ENCODE measurements at regions not wholly inside any gene's neighbourhood (a gene's known extent, or its start where the extent isn't known, plus 50 kb on each side); places are given as distances from the start of the nearest gene placed in this dataset.

DNA sequence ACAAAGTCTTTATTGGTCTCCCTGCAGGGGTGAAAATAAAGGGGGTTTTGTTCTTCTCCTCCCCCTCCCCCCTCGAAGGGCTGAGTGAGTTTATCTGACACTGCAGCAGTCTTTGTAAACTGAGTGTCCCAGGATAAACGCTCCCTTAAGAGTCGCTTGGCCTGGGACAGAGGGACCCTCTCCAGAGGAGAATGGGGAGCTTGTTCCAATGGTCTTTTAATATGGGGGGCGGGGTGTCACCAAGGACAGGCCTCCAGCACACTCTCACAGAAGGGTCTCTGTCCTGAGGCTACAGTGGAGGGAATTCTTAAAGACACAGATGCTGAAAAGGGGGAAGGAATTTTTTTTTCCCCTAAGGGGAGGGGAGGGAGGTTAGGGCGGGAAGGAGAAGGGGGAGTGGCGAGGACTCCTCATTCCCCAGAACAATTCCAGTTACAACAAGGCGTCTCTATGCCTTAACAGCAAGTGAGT is 455.5 kb downstream of the SOX9 start:
- no peak for DNase-seq
- H3K4me3 Mint-ChIP-seq: no peak overlapping the region
- H3K9me3 Mint-ChIP-seq: no peaks in the 10 kb centered on the region
- no peaks in the 10 kb centered on the region for H3K4me1 Mint-ChIP-seq (ENCODE audit: low read depth)
- H3K27me3 Mint-ChIP-seq (ENCODE audit: low read depth): peaks cover 38% of the 10 kb centered on the region
- H3K27ac Mint-ChIP-seq: no peak overlapping the region
- no peak for ATAC-seq (replicated peaks in 1 of 2)
- H3K36me3 Mint-ChIP-seq (ENCODE audit: insufficient read depth in 2 of 2): no peaks in the 10 kb centered on the region

DNA sequence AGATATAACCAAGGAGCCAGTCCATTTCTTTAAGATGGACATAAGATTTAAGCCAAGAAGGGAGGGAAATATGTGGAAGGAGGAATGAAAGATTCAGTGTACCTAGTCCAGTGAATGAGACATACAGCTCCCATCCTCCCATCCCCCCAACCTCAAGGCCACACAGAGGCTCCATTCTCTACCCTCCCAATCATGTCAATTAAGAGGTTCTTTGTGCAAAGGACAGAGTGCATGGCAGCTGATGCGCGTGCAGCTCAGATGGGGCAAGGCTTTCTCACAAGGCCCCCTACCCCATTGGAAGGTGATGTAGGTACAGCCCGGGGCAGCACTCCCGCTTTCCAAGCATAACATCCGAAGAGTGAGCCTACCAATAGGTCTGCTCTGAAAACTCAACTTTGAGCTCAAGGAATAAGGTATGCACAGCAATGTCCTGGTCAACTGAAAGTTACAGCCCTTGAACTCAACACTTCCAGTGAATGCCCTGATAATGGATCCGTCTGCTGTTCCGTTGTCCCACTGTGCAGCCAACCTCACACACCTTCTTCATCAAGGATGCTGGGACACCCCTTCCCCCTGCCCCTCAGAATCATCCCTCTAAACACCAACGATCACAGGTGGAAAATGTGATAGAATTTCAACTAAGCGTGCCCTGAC is 458.1 kb downstream of the SOX9 start:
- peaks cover 27% of the 10 kb centered on the region for H3K27me3 Mint-ChIP-seq (ENCODE audit: low read depth)
- no peak overlapping the region for H3K27ac Mint-ChIP-seq
- ATAC-seq (replicated peaks in 1 of 2): no peak
- no peak overlapping the region for H3K4me3 Mint-ChIP-seq
- no peak for DNase-seq
- no peaks in the 10 kb centered on the region for H3K36me3 Mint-ChIP-seq (ENCODE audit: insufficient read depth in 2 of 2)
- H3K4me1 Mint-ChIP-seq (ENCODE audit: low read depth): no peaks in the 10 kb centered on the region
- no peaks in the 10 kb centered on the region for H3K9me3 Mint-ChIP-seq

DNA sequence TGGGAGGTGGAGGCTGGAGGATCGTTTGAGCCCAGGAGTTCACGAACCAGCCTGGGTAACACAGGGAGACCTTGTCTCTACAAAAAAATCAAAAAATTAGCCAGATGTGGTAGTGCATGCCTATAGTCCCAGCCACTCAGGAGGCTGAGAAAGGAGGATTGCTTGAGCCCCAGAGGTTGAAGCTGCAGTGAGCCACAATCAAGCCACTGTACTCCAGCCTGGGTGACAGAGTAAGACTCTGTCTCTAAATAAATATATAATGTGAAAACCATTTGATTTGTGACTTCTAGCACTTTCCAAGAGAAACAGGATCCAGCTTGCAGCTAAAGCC is 459.1 kb downstream of the SOX9 start:
- H3K4me3 Mint-ChIP-seq: no peak overlapping the region
- no peak for DNase-seq
- H3K4me1 Mint-ChIP-seq (ENCODE audit: low read depth): no peaks in the 10 kb centered on the region
- H3K36me3 Mint-ChIP-seq (ENCODE audit: insufficient read depth in 2 of 2): no peaks in the 10 kb centered on the region
- no peak overlapping the region for H3K27ac Mint-ChIP-seq
- no peaks in the 10 kb centered on the region for H3K9me3 Mint-ChIP-seq
- no peak for ATAC-seq (replicated peaks in 1 of 2)
- peaks cover 17% of the 10 kb centered on the region for H3K27me3 Mint-ChIP-seq (ENCODE audit: low read depth)

DNA sequence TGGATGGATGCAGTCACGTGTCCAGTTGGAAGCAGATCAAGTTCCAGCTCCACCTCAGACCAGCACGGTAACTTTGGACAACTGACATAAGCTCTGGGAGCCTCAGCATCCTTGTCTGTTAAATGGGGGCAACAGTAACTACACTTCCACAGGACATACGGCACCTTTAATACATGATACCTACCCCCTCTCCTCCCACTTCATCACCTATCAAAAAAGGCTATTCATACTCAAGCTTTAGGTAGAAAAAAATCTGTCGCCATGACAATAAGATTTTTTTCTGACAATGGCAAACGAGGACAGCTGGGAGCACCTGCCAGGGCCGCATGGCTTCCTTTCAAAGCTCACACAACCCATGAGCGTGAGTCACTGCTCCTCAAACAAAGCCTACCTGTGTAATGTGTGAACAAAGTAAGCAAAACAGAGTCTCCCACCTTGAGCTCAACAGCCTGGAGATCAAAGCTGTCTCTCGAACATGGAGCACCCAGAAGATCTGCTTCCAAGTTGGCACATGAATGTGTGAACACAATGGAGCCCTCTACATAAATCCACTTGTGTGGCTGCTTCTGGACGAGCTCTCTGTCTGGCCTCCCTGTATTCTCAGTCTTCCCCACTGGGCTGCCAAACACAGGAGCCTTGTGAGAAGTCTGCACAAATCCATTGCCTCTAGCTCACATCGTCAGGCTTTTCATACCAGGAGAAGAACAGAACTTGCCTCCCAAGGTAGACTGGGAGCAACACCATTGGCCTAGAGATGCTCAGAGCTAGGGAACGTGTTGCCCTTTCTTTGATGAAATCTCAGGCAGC is 459.7 kb downstream of the SOX9 start:
- Mint-ChIP-seq H3K9me3 (no peaks in the 10 kb centered on the region), H3K4me1 (ENCODE audit: low read depth) (no peaks in the 10 kb centered on the region), H3K27me3 (ENCODE audit: low read depth) (peaks cover 16% of the 10 kb centered on the region), H3K36me3 (ENCODE audit: insufficient read depth in 2 of 2) (no peaks in the 10 kb centered on the region), H3K4me3 (no peak overlapping the region), H3K27ac (no peak overlapping the region)
- DNase-seq: no peak
- ATAC-seq (replicated peaks in 1 of 2): no peak

DNA sequence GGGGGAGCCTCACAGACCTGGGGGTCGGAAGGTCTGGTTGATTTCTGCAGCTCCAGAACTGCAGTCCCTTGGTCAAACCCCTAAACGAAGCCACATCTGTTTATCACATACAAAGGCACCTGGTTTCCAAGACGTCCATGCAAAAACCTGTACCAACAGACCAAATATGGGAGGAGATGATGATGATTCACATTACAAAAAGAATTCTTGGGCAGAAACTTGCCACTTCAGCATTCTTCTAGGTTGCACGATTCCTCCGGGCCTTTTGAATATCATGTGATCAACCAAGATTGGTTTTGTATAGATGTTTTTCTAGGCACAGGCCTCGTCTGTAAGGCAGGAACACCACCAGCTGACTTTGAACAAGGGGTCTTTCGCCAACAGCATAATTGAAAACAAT is 466.3 kb downstream of the SOX9 start:
- Mint-ChIP-seq H3K9me3 (no peaks in the 10 kb centered on the region), H3K4me3 (peak overlapping the region in 1 of 2 donors; percentile 27), H3K36me3 (ENCODE audit: insufficient read depth in 2 of 2) (no peaks in the 10 kb centered on the region), H3K4me1 (ENCODE audit: low read depth) (peaks cover 36% of the 10 kb centered on the region), H3K27ac (no peak overlapping the region), H3K27me3 (ENCODE audit: low read depth) (peaks cover 47% of the 10 kb centered on the region)
- DNase-seq: no peak
- no peak for ATAC-seq (replicated peaks in 1 of 2)

DNA sequence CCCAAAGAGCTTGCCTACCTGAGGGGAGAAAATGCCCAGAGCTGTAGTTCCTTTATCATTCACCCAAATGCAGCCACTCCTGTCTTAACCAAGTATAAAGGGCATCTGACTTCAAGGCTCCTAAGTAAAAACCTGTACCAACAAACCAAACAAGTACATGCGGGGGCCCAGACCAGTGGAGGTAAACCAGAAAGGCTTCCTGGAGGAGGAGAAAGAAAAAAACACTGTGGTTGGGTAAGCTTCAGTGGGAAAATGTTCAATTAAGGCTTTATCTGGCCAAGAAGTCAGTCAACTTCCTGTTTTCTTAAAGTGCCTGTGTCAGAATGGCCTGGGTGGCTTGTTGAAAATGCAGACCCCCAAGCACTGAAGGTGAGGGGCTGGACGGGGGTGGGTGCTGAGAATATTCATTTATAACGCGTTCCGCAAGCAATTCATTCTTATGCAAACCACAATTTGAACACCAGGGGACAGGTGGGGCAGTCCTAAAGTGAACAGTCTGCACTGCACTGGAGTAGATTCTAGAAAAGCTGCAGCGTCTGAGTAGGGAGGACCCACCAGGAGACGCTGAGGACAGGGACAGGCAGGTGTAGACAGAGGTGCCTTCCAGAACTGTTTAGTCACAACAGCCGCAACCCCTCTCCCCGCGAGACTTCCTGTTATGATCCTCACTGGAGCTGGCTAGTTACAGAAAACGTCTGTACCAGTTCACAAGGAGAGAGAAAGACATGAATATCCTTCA is 467.1 kb downstream of the SOX9 start:
- peak in 1 of 2 donors; percentile 4 for DNase-seq
- no peaks in the 10 kb centered on the region for H3K9me3 Mint-ChIP-seq
- H3K36me3 Mint-ChIP-seq (ENCODE audit: insufficient read depth in 2 of 2): no peaks in the 10 kb centered on the region

DNA sequence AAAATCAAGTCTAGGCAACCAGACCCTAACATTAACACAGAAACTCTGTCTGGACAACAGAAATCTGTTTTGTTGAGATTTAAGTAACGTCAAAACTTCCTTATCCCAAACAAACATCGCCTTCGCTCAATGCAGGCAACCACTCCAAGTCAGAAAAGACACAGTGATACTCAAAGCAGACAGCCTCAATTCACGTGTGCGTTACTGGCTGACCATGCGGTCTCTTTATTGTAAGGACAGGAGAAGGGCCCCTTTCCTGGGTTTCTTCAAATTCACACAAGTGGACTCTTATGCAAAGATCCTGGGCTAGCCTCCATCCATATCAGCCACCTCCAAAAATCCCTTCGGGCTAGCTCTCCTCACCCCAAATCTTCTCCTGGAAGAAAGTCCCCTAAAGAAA is 467.7 kb downstream of the SOX9 start:
- H3K4me3 Mint-ChIP-seq: peak overlapping the region in 1 of 2 donors; percentile 68
- peaks cover 52% of the 10 kb centered on the region for H3K27me3 Mint-ChIP-seq (ENCODE audit: low read depth)
- H3K27ac Mint-ChIP-seq: no peak overlapping the region

More for the DNA sequence above, 467.1 kb downstream of the SOX9 start:
- Mint-ChIP-seq H3K27ac (peak overlapping the region; percentile 3), H3K4me1 (ENCODE audit: low read depth) (peaks cover 36% of the 10 kb centered on the region), H3K27me3 (ENCODE audit: low read depth) (peaks cover 48% of the 10 kb centered on the region), H3K4me3 (peak overlapping the region in 1 of 2 donors; percentile 68)
- ATAC-seq (replicated peaks in 1 of 2): peak in 1 of 2 donors; percentile 32

DNA sequence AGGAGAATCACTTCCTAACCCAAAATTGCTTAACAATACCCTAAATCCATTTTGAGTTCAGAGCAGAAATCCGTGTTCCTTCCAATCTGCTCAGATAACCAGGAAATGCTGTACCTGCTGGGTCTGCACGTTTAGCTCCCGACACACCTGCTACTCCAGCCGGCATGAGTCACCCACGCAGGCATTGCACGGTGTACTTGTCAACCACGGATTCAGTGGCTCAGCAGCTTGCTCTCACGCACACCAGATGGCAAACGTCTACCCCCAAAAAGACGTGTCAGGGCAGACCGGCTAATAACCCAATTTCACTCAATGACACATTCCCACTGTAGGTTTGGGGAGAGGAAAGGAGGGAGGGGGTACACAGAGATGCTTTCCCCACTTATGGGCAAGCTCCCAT is 468.1 kb downstream of the SOX9 start:
- ATAC-seq (replicated peaks in 1 of 2) (peak in 1 of 2 donors; percentile 20), DNase-seq (peak; percentile 8 to 12)
- H3K9me3 Mint-ChIP-seq: no peaks in the 10 kb centered on the region
- H3K4me3 Mint-ChIP-seq: peak overlapping the region in 1 of 2 donors; percentile 68
- peaks cover 36% of the 10 kb centered on the region for H3K4me1 Mint-ChIP-seq (ENCODE audit: low read depth)
- peaks cover 56% of the 10 kb centered on the region for H3K27me3 Mint-ChIP-seq (ENCODE audit: low read depth)
- no peak overlapping the region for H3K27ac Mint-ChIP-seq
- no peaks in the 10 kb centered on the region for H3K36me3 Mint-ChIP-seq (ENCODE audit: insufficient read depth in 2 of 2)

More for the DNA sequence above, 467.7 kb downstream of the SOX9 start:
- Mint-ChIP-seq H3K4me1 (ENCODE audit: low read depth) (peaks cover 36% of the 10 kb centered on the region), H3K9me3 (no peaks in the 10 kb centered on the region), H3K36me3 (ENCODE audit: insufficient read depth in 2 of 2) (no peaks in the 10 kb centered on the region)
- ATAC-seq (replicated peaks in 1 of 2): no peak
- DNase-seq: no peak

DNA sequence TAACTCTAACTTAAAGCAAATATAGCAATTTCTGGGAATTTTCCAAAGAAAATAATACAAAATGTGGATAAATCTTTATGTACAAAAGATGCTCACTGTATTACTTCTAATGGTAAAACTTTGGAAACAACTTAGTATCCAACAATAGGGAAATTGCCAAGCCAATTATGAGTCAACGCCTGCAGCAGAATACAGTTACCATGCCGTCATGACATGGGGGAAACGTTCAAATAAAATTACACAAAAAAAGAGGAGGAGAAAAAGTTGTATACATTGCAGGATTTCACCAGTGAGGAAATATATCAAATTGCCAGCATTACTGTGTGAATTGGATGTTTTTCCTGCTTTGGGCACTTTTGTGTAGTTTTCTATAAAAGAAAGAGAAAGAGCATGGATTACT is 469.6 kb downstream of the SOX9 start:
- no peak overlapping the region for H3K27ac Mint-ChIP-seq
- H3K27me3 Mint-ChIP-seq (ENCODE audit: low read depth): peaks cover 70% of the 10 kb centered on the region
- ATAC-seq (replicated peaks in 1 of 2) (no peak), DNase-seq (no peak)
- no peaks in the 10 kb centered on the region for H3K36me3 Mint-ChIP-seq (ENCODE audit: insufficient read depth in 2 of 2)
- no peaks in the 10 kb centered on the region for H3K9me3 Mint-ChIP-seq
- H3K4me1 Mint-ChIP-seq (ENCODE audit: low read depth): peaks cover 36% of the 10 kb centered on the region
- peak overlapping the region; percentile 0 to 68 for H3K4me3 Mint-ChIP-seq

DNA sequence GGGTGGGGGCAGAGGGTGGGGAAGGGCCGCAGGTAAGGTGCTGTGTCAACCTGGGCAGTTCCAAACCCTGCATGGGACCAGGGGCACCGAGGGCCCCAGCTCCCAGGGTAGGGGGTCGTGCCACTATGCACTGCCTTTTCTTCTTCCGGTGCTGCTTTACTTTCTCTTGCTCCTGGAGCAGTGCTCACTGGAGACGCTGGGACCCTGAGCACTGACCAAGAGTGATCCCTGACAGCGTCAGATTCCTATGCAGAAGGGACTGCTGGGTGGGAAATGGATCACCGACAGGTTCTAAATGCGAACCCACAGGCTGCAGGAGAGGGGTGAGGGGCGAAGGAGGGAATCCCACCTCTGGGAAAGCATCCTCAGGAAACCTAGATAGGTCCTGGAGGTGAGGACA is 470.1 kb downstream of the SOX9 start:
- Mint-ChIP-seq H3K4me3 (peak overlapping the region; percentile 88 to 96), H3K9me3 (no peaks in the 10 kb centered on the region), H3K27me3 (ENCODE audit: low read depth) (peaks cover 75% of the 10 kb centered on the region)

DNA sequence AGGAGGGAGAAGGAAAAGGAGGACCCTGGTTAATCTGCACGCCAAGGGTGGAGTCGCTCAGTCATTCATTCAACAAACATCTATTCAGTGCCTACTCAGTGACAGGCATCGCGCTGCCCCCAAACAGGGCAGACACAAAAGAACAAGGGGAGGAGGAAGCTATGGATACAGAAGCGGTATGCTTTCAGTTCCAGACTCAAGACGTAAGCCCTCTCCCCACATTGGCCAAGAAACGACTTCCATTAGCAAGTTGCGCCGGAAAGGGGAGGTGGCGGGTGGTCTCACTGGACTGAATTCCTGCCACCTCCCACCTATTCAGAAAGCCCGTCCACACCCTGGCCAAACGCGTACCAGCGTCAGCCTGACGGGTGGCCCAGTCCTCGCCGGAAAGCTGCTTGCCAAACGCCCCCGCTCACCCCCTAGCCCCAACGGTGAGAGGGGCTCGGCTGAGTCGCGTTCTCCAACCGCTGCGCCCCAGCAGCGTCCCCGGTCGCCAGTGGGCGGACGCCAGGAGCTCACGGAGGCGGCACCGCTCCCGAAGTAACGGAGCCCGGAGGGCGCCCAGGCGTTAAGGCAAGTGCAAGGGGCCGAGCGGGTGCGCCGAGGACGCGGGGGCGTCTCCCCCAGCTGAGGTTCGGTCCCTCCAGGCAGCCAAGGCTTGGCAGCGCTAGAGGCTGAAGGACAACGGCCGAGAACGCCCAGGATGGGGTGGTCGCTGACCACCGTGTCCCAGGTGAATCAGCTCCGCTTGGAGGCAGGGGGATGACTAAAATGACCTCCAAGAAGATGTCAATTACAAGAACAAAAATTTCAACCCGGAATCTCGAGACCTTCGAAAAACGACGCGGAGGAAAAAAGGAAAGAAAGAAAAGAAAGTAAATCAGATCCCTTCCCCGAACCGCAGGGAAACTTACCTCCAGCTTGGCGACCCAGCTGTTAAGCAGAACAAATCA is 470.7 kb downstream of the SOX9 start:
- H3K4me3 Mint-ChIP-seq: peak overlapping the region; percentile 88 to 96
- no peaks in the 10 kb centered on the region for H3K9me3 Mint-ChIP-seq
- H3K36me3 Mint-ChIP-seq (ENCODE audit: insufficient read depth in 2 of 2): no peaks in the 10 kb centered on the region
- DNase-seq: peak; percentile 17 to 18
- H3K27ac Mint-ChIP-seq: peak overlapping the region; percentile 78
- peaks cover 36% of the 10 kb centered on the region for H3K4me1 Mint-ChIP-seq (ENCODE audit: low read depth)
- peaks cover 77% of the 10 kb centered on the region for H3K27me3 Mint-ChIP-seq (ENCODE audit: low read depth)
- ATAC-seq (replicated peaks in 1 of 2): peak; percentile 15 to 31

More for the DNA sequence above, 470.1 kb downstream of the SOX9 start:
- Mint-ChIP-seq H3K27ac (no peak overlapping the region), H3K4me1 (ENCODE audit: low read depth) (peaks cover 36% of the 10 kb centered on the region), H3K36me3 (ENCODE audit: insufficient read depth in 2 of 2) (no peaks in the 10 kb centered on the region)
- DNase-seq (no peak), ATAC-seq (replicated peaks in 1 of 2) (no peak)

DNA sequence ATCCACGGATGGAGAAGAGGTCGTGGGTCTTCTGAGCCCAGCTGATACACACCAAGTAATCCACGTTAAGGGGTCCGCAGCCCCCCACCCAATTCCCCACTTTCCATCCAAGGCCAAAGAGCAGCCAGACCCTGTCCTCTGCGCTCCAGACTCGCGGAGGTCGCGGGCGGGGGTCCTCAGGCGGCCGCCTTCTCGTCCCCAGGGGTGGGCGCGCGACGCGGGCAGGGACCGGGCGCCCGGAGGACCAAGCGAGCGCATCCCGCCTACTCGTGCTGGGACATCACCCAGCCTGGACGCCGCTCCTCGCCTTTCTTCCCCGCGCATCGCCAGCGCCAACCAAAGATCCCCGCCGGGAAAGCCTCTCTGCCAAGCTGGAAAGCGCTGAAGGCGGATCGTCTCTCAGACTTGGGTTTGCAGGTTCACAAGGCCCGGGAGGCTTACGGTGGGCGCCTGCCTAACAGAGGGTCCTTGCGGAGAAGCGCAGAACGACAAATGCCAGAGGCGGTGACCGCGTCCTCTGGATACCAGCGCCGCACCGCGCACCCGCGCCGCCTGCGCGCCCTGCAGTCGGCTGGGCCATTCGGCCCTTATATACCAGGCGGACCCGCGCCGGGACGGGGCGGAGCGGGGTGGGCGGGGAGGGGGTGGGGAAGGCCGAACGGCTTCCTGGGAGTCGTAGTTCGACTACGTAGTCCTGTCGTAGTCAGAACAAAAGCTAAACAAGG is 471.6 kb downstream of the SOX9 start:
- Mint-ChIP-seq H3K27me3 (ENCODE audit: low read depth) (peaks cover 78% of the 10 kb centered on the region), H3K4me3 (peak overlapping the region; percentile 88 to 96), H3K4me1 (ENCODE audit: low read depth) (peaks cover 30% of the 10 kb centered on the region), H3K9me3 (no peaks in the 10 kb centered on the region), H3K36me3 (ENCODE audit: insufficient read depth in 2 of 2) (no peaks in the 10 kb centered on the region), H3K27ac (peak overlapping the region; percentile 78)
- ATAC-seq (replicated peaks in 1 of 2) (peak; percentile 87 to 91), DNase-seq (peak; percentile 57 to 79)
